Muscle layer of colon (tissue), 2 donors: ENCODE measurements at regions not wholly inside any gene's neighbourhood (a gene's known extent, or its start where the extent isn't known, plus 50 kb on each side); places are given as distances from the start of the nearest gene placed in this dataset.
A peak's percentile ranks its signal among the peaks of the same experiment; 100 is the strongest.

Experiments used
- H3K27ac ChIP-seq: one replicate; pipeline ENCODE4 v1.7.0; 2013; ENCODE audit warnings: low read depth, mild to moderate bottlenecking, low read length, moderate library complexity
- H3K27me3 ChIP-seq, 2 donors: one replicate each; pipeline ENCODE4 v1.7.0; 2013; ENCODE audit warnings: low read length in 2 of 2, mild to moderate bottlenecking in 2 of 2; ENCODE audit not compliant: insufficient read depth in 2 of 2, control insufficient read depth in 1 of 2
- H3K36me3 ChIP-seq: one replicate; pipeline ENCODE4 v1.7.0; 2013; ENCODE audit warnings: mild to moderate bottlenecking, low read length; ENCODE audit not compliant: insufficient read depth
- H3K4me1 ChIP-seq: one replicate; pipeline ENCODE4 v1.7.0; 2013; ENCODE audit warnings: mild to moderate bottlenecking, low read length; ENCODE audit not compliant: insufficient read depth
- H3K4me3 ChIP-seq, 2 donors: one replicate each; pipeline ENCODE4 v1.7.0; 2013; ENCODE audit warnings: low read length in 2 of 2, low read depth in 1 of 2, mild to moderate bottlenecking in 1 of 2, moderate library complexity in 1 of 2
- H3K9ac ChIP-seq: one replicate; pipeline ENCODE4 v1.7.0; 2013; ENCODE audit warnings: low read length
- H3K9me3 ChIP-seq: one replicate; pipeline ENCODE4 v1.7.0; 2013; ENCODE audit warnings: mild to moderate bottlenecking, low read length
- donor health status: abdominal sarcoma.
- donor health status: Adenocarcinoma of cecum.

GRCh38 chr6:26295691-26296555 is 69.1 kb upstream of the BTN3A2 start:
- H3K9ac ChIP-seq = no peak overlapping the region
- no peaks in the 10 kb centered on the region for H3K9me3 ChIP-seq
- no peak overlapping the region for H3K27ac ChIP-seq
- no peaks in the 10 kb centered on the region for H3K4me1 ChIP-seq
- peaks cover 0 to 5% of the 10 kb centered on the region in 2 donors for H3K27me3 ChIP-seq
- H3K36me3 ChIP-seq = no peaks in the 10 kb centered on the region
- H3K4me3 ChIP-seq = no peak overlapping the region

DNA sequence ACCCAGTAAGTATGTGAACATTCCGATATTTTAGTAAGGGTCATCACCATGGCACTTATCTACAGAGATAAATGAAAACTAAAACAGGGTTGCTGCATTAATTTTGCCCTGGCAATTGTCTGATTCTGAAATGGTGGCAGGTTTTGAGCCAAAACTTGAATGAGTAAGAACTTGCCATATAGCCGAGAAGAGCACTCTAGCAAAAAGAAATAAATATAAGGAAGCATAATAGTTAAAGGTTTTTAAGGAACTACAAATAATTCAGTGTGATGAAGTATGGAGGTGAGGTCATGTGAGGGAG is 68.5 kb upstream of the BTN3A2 start:
- H3K4me3 ChIP-seq = no peak overlapping the region
- H3K9me3 ChIP-seq = no peaks in the 10 kb centered on the region
- H3K27ac ChIP-seq = no peak overlapping the region
- H3K27me3 ChIP-seq = peaks cover 0 to 5% of the 10 kb centered on the region in 2 donors
- H3K36me3 ChIP-seq = no peaks in the 10 kb centered on the region
- H3K9ac ChIP-seq = no peak overlapping the region
- no peaks in the 10 kb centered on the region for H3K4me1 ChIP-seq

DNA sequence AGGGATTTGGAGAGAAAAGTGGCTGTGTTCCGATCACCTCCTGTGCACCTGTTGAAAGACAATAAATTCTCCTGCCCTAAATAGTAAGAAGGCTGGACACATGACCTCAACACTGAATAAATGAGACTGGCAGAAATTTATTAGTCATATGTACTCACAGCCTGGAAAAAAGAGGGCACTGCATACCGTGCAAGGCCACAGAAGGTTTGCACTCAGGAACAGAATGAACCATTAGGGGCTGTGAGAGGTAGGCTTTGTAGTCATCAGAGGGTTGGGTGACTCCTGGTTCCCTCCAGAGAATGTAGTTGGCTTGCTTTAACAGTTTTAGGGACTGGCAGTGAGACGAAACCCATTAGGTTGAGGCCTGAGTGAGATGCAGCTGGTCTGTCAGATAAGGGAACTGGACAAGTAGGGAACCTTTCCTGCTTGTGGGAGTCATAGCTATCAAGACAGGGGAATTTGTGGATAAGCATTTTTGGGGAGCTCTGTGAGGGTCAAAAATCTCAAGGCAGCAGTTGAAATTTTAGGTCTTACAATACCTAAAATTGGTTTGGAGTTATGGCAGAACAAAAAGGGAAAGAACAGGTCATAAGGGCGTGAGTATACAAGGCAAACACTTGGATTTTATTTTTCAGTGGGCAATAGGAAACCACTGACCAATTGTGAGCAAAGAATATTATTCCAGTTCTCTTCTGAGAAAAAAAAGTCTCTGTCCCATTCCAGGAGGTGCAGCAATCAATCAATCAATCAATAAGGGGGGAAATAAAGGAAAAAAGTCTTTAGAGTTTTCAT is 67.9 kb upstream of the BTN3A2 start:
- no peak overlapping the region for H3K27ac ChIP-seq
- no peak overlapping the region for H3K9ac ChIP-seq
- H3K27me3 ChIP-seq = peaks cover 0 to 5% of the 10 kb centered on the region in 2 donors
- H3K9me3 ChIP-seq = no peaks in the 10 kb centered on the region
- no peak overlapping the region for H3K4me3 ChIP-seq
- H3K4me1 ChIP-seq = no peaks in the 10 kb centered on the region
- no peaks in the 10 kb centered on the region for H3K36me3 ChIP-seq

DNA sequence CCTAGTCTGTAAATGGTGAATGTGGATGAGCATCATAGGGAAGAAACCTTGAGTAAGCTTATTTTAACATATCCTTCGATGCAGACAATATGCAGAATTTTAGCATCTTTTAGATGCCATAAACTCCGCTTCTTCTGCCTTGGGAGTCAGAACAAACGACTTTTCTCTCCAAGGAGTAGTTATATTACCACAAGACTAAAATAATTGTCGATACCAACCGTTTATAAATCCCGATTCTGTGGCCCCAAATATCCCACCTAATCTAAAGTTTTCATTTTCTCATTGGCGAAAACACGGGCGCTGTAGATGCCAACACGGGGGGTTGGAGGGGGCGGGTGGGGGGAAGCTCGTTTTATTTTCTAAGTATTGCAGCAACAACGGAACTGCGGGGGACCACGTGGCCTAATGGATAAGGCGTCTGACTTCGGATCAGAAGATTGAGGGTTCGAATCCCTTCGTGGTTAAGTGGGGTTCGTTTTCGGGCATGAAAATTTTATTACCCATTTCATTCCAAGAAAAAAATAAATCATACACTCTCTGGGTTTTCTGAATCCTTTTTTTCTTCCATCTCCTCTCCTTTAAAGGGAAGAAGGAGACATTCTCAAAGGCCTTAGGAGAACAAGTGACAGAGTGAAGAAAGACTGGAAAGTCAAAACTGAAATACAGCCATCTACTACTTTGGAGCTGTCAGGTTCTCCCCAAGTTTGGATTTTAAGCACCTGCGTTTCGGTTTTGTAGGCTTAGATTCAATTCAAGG is 65.5 kb upstream of the BTN3A2 start:
- Histone ChIP-seq H3K27ac (no peak overlapping the region), H3K9ac (no peak overlapping the region), H3K27me3 (peaks cover 0 to 5% of the 10 kb centered on the region in 2 donors), H3K4me3 (no peak overlapping the region), H3K36me3 (no peaks in the 10 kb centered on the region), H3K9me3 (no peaks in the 10 kb centered on the region), H3K4me1 (no peaks in the 10 kb centered on the region)

DNA sequence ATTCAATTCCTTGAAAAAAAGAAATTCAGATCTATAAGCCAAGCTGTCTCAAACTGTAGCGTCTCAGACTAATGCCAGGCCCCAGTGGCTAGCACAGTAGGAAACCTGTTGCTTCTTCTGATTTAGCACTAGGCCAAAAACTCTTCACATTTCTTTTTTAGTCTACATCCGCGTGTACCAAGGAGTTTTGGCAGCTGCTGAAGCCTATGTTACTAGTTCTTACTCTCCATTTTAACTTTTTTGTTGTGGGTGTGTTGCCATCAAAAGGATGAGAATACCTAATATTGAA is 65.0 kb upstream of the BTN3A2 start:
- Histone ChIP-seq H3K36me3 (no peaks in the 10 kb centered on the region), H3K27ac (no peak overlapping the region), H3K9ac (no peak overlapping the region)

DNA sequence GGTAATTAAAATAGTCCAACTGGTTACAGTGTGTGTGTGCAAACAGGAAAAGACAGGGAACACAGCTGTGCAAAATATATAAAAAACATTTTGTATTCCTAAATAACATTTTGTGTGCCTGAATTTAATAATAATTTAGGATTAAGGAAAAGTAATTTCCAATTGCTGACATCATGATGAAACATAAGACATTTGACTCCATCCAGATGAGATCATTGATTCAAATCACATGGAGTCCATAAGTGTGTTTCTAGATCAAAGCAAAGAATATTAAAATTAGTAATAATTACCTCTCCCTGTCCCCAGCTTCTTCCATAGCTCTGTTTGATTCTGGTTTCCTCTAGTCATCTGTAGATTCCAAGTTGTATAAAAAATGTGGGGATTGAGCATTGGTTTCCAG is 64.6 kb upstream of the BTN3A2 start:
- H3K9me3 ChIP-seq = no peaks in the 10 kb centered on the region
- peaks cover 0 to 5% of the 10 kb centered on the region in 2 donors for H3K27me3 ChIP-seq
- no peaks in the 10 kb centered on the region for H3K36me3 ChIP-seq
- H3K4me1 ChIP-seq = no peaks in the 10 kb centered on the region
- no peak overlapping the region for H3K9ac ChIP-seq
- H3K4me3 ChIP-seq = no peak overlapping the region
- H3K27ac ChIP-seq = no peak overlapping the region

More for the DNA sequence above, 65.0 kb upstream of the BTN3A2 start:
- Histone ChIP-seq H3K4me3 (no peak overlapping the region), H3K27me3 (peaks cover 0 to 5% of the 10 kb centered on the region in 2 donors), H3K9me3 (no peaks in the 10 kb centered on the region), H3K4me1 (no peaks in the 10 kb centered on the region)

DNA sequence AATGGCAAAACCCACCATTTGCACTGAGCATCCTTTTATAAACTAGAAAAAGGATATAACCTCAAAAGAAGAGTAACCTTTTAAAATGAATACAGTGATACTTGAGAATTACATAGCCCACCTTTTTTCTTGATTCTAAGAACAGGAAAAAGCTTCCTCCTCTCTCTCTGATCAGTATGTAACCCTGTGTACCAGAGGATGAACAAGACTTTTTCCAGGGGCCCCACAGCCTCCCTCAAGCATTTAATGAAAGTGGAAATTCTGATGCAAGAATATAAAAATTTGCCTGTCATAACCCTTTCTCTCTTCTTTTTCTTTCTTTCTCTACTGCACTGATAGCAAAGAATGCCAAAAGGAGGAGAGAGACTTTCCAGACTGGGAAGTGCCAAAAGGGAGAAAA is 64.2 kb upstream of the BTN3A2 start:
- H3K4me3 ChIP-seq = no peak overlapping the region
- H3K4me1 ChIP-seq = no peaks in the 10 kb centered on the region
- H3K9me3 ChIP-seq = no peaks in the 10 kb centered on the region
- no peak overlapping the region for H3K9ac ChIP-seq
- H3K27me3 ChIP-seq = peaks cover 0 to 5% of the 10 kb centered on the region in 2 donors
- H3K27ac ChIP-seq = no peak overlapping the region
- no peaks in the 10 kb centered on the region for H3K36me3 ChIP-seq

- peaks cover 0 to 5% of the 10 kb centered on the region in 2 donors for H3K27me3 ChIP-seq
These were observed 63.4 kb upstream of the BTN3A2 start for GRCh38 chr6:26301638-26302037.

DNA sequence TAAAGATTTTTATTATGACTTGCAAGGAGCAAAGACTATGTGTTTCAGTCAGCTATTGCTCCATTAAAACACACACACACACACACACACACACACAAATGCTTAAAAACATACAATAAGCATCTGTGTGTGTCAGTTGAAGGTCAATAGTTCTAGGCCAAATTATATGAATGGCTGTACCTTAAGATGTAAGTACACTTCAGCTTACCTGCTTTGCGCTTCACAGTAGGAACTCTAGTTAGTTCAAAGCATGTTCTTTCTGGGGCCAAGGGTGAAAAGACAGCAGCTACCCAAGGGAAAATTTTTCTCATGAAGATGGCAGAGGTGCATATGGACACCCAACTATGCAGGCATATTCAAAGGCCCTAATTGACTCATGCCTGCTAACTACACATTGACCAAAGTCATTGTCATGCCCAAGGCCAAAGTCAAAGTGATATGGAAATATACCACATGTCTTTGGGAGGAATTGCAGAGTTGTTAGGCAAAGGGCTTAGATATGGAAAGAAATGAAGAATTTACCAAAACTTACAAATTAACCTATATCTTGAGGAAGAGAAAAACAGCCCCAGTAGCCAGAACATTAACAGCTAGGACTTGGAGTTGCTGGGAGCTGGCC is 61.9 kb upstream of the BTN3A2 start:
- no peak overlapping the region for H3K27ac ChIP-seq
- H3K36me3 ChIP-seq = no peaks in the 10 kb centered on the region
- no peak overlapping the region for H3K9ac ChIP-seq
- H3K4me1 ChIP-seq = no peaks in the 10 kb centered on the region
- no peaks in the 10 kb centered on the region for H3K9me3 ChIP-seq
- H3K4me3 ChIP-seq = no peak overlapping the region
- no peaks in the 10 kb centered on the region for H3K27me3 ChIP-seq

More at GRCh38 chr6:26301638-26302037, 63.4 kb upstream of the BTN3A2 start:
- H3K27ac ChIP-seq = no peak overlapping the region
- H3K36me3 ChIP-seq = no peaks in the 10 kb centered on the region
- no peak overlapping the region for H3K9ac ChIP-seq
- H3K4me1 ChIP-seq = no peaks in the 10 kb centered on the region
- H3K9me3 ChIP-seq = no peaks in the 10 kb centered on the region
- H3K4me3 ChIP-seq = no peak overlapping the region

DNA sequence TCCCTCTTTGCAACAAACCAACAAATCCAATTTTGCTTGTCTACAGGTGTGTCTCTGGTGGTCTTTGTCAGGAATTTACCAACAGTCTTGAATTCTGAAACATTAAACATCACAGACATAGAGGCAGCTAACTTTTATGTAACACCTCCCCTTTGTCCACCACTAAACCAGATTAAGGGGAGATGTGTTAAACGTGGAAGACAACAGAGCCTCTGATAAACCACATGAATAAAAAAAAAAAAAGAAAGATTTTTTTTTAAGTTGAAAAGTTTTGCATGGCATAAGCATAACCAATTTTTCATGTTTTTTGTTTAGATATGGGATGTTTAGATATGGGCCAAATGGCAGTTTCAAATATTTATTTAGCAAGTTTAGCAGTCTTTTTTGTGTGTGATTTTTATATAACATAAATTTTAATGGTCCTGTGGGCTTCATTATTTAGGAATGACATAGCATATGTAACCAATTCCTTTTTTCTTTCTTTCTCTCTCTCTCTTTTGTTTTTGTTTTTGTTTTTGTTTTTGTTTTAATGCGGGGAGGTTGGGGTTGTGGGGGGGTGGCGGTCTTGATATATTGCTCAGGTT is 60.7 kb upstream of the BTN3A2 start:
- no peaks in the 10 kb centered on the region for H3K9me3 ChIP-seq
- no peak overlapping the region for H3K9ac ChIP-seq
- peak overlapping the region; percentile 39 for H3K27ac ChIP-seq
- no peaks in the 10 kb centered on the region for H3K36me3 ChIP-seq
- no peaks in the 10 kb centered on the region for H3K4me1 ChIP-seq
- peak overlapping the region; percentile 49 to 72 for H3K4me3 ChIP-seq
- no peaks in the 10 kb centered on the region for H3K27me3 ChIP-seq
